HG03571 (cell line): ENCODE measurements at regions not wholly inside any gene's neighbourhood (a gene's known extent, or its start where the extent isn't known, plus 50 kb on each side); places are given as distances from the start of the nearest gene placed in this dataset.
"Not testable (repeated sequence)": the region's sequence is repeated elsewhere in the genome, so short reads cannot be mapped to it uniquely, and the experiment has no call there.

Source experiments
- ATAC-seq: cut with Tn5 transposase; IDR thresholded peaks from one replicate; pipeline ENCODE4 v1.9.1; 2021; ENCODE audit not compliant: unreplicated experiment

DNA sequence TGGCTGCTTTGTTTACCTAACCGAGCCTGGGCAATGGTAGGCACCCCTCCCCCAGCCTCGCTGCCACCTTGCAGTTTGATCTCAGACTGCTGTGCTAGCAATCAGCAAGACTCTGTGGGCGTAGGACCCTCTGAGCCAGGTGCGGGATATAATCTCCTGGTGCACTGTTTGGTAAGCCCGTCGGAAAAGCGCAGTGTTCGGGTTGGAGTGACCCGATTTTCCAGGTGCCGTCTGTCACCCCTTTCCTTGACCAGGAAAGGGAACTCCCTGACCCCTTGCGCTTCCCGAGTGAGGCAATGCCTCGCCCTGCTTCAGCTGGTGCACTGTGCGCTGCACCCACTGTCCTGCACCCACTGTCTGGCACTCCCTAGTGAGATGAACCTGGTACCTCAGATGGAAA, 482.2 kb upstream of the SMC2 start:
- ATAC-seq, result not testable (repeated sequence)

- ATAC-seq, result no peak
Measured at GRCh38 chr9:103615994-103616393, 478.1 kb upstream of the SMC2 start.

GRCh38 chr9:103617046-103617445, 477.1 kb upstream of the SMC2 start:
- no peak for ATAC-seq

DNA sequence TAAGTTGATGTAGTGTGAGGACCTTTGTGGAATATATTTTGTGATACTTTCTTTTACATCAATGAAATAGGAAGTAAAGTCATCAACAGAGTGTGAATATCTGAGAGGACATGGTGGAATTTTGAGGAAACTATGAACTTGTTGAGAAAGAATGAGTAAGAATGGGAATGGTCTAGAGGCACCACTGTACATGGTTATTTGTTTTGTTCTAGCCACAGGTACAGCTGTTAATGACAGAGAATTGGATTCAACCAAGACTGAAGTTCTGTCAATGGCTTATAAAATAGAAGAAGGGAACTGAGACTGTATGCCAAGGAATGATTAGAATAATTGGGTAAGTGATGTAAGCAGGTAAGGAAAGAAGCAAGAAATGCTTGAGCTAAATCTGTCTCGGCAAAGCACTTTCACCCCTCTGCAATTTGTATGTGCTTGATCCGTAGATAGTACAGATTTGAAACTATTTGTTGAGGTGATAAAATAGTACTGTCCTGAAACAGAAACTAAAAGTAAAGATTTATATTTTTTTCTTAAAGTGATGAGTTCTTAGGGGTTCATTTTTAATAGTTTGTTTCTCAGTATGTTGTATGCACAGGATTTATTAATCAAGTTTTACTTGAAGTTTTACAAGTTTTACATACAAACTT, 468.8 kb upstream of the SMC2 start:
- no peak for ATAC-seq

GRCh38 chr9:103627731-103628130, 466.4 kb upstream of the SMC2 start:
- ATAC-seq, result no peak

GRCh38 chr9:103649086-103649485, 445.0 kb upstream of the SMC2 start:
- ATAC-seq, result no peak

GRCh38 chr9:103658156-103658555, 436.0 kb upstream of the SMC2 start:
- ATAC-seq, result no peak

DNA sequence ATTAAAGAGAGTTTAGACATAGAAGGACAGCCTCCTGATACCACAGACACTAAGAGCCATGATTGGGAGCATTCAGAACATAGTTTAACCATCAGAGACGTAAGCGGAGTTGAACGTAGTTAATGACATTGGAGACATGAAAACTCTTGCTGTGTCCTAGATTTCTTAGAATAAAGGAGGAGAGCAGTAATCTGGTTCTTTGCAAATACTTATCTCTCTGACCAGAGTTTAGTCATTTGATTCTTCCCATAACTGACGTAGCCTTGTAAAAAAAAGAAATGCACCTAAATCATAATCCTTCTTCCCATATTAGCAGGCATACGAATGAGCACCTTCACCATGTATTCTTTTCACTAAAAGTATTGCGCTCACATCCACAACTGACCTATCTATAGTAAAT, 433.3 kb upstream of the SMC2 start:
- ATAC-seq, result no peak

DNA sequence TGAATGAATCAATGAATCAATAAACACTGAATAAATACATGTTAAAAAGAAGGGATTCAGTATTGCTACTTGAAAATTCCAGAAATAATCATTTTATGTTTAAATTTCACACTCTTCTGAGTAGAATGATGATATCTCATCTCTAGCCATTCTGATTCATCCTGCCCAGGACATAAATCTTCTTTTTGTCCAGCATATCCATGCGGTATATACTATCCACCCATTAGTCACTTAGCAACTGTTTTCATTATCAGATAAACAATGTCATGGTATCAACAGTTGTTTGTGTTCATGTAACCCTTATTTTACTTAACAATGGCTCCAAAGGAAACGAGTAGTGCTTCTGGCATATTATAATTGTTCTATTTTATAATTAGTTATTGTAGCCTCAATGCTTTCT, 432.4 kb upstream of the SMC2 start:
- no peak for ATAC-seq

- no peak for ATAC-seq
Measured at GRCh38 chr9:103669296-103669695, 424.8 kb upstream of the SMC2 start.

- no peak for ATAC-seq
Measured at GRCh38 chr9:103674271-103674670, 419.8 kb upstream of the SMC2 start.

DNA sequence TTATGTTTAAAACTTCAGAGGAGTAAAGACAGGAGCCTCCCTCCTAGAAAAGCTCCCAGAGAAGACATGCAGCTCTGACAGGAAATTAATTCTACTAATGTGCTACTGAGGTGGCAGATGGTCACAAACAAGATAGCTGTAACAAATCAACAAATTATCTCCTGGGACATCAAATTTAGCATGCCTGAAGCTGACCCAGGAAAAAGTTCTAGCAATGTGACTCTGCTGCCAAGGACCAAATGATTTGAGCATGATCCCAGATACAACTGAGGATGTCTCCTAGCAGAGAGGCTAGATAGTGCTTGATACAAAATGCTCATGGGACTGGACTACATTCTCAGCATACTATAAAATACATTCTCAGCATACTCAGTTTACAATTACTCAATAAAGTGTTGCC, 413.5 kb upstream of the SMC2 start:
- no peak for ATAC-seq

GRCh38 chr9:103681435-103681834, 412.7 kb upstream of the SMC2 start:
- no peak for ATAC-seq

- no peak for ATAC-seq
Measured at GRCh38 chr9:103700195-103700962, 393.7 kb upstream of the SMC2 start.

DNA sequence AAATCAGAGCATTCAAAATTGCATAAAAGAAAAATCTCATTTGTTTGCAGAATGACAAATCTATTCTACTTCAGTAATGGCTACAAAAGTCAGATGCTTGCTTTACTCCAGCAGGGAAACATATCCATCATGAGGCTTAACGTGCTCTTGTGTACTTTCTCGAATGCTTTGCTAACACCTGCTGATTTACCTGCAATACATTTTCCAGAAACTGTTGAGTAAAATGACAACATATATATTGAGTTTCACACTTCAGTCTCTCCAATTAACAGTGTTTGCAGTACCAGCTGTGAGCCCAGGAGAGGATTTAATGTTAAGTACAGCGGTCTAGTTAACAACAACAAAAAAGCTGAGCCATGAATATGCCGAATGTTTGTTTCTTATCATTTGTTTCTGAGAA, 391.5 kb upstream of the SMC2 start:
- ATAC-seq, result no peak

GRCh38 chr9:103707181-103707580, 386.9 kb upstream of the SMC2 start:
- no peak for ATAC-seq

DNA sequence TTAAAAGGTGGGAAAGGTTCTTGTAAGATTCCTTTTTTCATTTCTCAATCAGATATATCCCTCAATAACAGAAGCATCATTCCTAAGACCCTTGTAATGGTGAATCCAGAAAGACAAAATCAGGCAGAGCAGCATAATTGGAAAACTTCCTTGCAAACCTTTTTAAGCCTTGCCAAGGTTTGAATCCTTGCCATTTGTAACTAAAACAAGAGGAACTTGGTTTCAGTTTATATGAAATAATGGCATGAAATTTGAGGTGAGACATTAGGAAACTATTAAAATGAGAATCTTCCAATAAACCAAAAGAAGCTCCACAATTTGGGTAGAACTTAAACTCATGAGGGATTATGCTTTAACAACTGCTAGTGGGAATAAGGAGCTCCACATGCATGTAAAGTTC, 384.7 kb upstream of the SMC2 start:
- no peak for ATAC-seq

GRCh38 chr9:103713631-103714030, 380.5 kb upstream of the SMC2 start:
- no peak for ATAC-seq

GRCh38 chr9:103714992-103715391, 379.1 kb upstream of the SMC2 start:
- ATAC-seq, result no peak

- no peak for ATAC-seq
Measured at GRCh38 chr9:103721056-103721455, 373.1 kb upstream of the SMC2 start.

DNA sequence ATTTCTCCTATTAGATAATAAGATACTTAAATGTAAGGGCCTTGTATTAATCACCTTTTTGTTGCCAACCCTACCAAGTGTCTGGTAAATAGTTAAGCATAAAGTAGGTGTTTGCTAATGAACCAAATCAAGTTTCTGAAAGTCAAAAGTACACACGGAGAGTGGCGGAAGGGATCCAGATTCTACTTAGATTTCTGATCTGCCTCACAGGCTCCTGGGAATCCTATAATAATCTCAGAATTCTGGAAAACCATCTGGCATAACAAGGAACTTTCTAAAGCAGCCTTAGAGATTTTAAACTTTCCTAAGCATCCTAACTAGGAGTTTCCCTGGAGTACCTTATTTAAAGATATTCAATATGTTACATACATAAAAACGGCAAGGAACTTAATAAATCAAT, 363.2 kb upstream of the SMC2 start:
- ATAC-seq, result no peak

DNA sequence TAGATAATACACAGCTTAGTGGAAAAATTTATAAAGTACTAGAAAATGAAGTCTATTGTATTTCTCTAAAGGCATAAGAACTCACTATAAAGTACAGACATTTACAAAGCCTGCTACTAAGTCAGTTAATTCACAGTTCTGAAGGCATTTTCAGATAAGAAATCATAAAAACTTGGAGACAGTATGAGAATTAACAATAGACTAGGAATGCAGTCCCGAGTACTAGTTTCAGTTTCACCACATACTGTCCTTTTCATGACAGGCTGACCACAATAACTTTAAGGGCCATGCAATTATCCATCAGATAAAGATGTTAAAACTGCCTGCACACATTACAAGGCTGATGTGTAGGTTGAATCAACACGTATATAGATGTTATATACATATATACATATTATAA, 362.6 kb upstream of the SMC2 start:
- no peak for ATAC-seq

DNA sequence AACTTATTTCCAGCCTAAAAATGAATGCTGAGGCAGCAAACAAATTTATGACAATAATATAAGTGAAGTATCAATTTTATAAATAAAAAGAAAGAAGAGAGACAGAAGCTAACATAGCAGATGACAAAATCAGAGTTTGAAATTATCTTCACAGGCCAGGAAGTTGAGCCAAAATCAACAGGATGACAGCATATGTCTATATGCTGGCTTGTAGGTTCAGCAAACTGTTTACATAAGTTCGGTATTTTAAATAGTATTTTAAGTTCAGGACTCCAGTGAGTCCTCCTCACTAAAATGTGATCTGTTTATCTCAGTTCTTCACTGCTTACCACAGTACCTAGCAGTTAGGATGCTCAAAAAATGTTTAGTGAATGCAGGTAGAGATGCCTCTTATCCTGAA, 359.6 kb upstream of the SMC2 start:
- ATAC-seq, result no peak
